ENCODE measurements at regions not wholly inside any gene's neighbourhood (a gene's known extent, or its start where the extent isn't known, plus 50 kb on each side); places are given as distances from the start of the nearest gene placed in this dataset.

GRCh38 chr4:33045334-33045733, 2325.2 kb downstream of the PCDH7 start:
- H3K9me3 ChIP-seq (ENCODE audit: insufficient read depth, low read depth, low read length), result no peaks in the 10 kb centered on the region
- no peaks in the 10 kb centered on the region for H4K20me1 ChIP-seq (ENCODE audit: insufficient read depth, low read length, poor library complexity, severe bottlenecking)
- H3K4me2 ChIP-seq (ENCODE audit: low read depth, low read length, poor library complexity, severe bottlenecking), result no peak overlapping the region
- H3K4me3 ChIP-seq (ENCODE audit: low read length, poor library complexity, severe bottlenecking), result no peak overlapping the region
- H3K4me1 ChIP-seq (ENCODE audit: insufficient read depth, low read length, poor library complexity, severe bottlenecking), result no peaks in the 10 kb centered on the region
- no peaks in the 10 kb centered on the region for H3K27me3 ChIP-seq (ENCODE audit: insufficient read depth, low read length, poor library complexity, severe bottlenecking)
- H3K79me2 ChIP-seq (ENCODE audit: insufficient read depth, low read length), result no peaks in the 10 kb centered on the region
- no peaks in the 10 kb centered on the region for H3K36me3 ChIP-seq (ENCODE audit: insufficient read depth, low read length)
- no peaks in the 10 kb centered on the region for H3F3A ChIP-seq (ENCODE audit: low read depth)
- TF ChIP-seq EZH2phosphoT487 (IDR thresholded peaks at IDR 0.05; ENCODE audit: borderline replicate concordance), result no peak
- TF ChIP-seq CTCF (conservative IDR thresholded peaks at IDR 0.05; ENCODE audit: low read length), result no peak
- H3K9me2 ChIP-seq (replicated peaks; ENCODE audit: low read depth, low read length), result no peaks in the 10 kb centered on the region
- no peak overlapping the region for H2AFZ ChIP-seq (ENCODE audit: low read length)
- no peak overlapping the region for H3K9ac ChIP-seq (ENCODE audit: low read depth, low read length, poor library complexity, severe bottlenecking)

GRCh38 chr4:33052241-33052640, 2332.1 kb downstream of the PCDH7 start:
- no peaks in the 10 kb centered on the region for H3K9me3 ChIP-seq (ENCODE audit: insufficient read depth, low read depth, low read length)
- H3K9me2 ChIP-seq (replicated peaks; ENCODE audit: low read depth, low read length), result no peaks in the 10 kb centered on the region
- H4K20me1 ChIP-seq (ENCODE audit: insufficient read depth, low read length, poor library complexity, severe bottlenecking), result no peaks in the 10 kb centered on the region
- H3K36me3 ChIP-seq (ENCODE audit: insufficient read depth, low read length), result no peaks in the 10 kb centered on the region
- no peak overlapping the region for H3K4me3 ChIP-seq (ENCODE audit: low read length, poor library complexity, severe bottlenecking)
- no peaks in the 10 kb centered on the region for H3F3A ChIP-seq (ENCODE audit: low read depth)
- TF ChIP-seq EZH2phosphoT487 (IDR thresholded peaks at IDR 0.05; ENCODE audit: borderline replicate concordance), result no peak
- TF ChIP-seq CTCF (conservative IDR thresholded peaks at IDR 0.05; ENCODE audit: low read length), result no peak
- H3K9ac ChIP-seq (ENCODE audit: low read depth, low read length, poor library complexity, severe bottlenecking), result no peak overlapping the region
- H3K27me3 ChIP-seq (ENCODE audit: insufficient read depth, low read length, poor library complexity, severe bottlenecking), result no peaks in the 10 kb centered on the region
- no peaks in the 10 kb centered on the region for H3K4me1 ChIP-seq (ENCODE audit: insufficient read depth, low read length, poor library complexity, severe bottlenecking)
- H3K79me2 ChIP-seq (ENCODE audit: insufficient read depth, low read length), result no peaks in the 10 kb centered on the region
- H2AFZ ChIP-seq (ENCODE audit: low read length), result no peak overlapping the region
- no peak overlapping the region for H3K4me2 ChIP-seq (ENCODE audit: low read depth, low read length, poor library complexity, severe bottlenecking)

- H3F3A ChIP-seq (ENCODE audit: low read depth), result no peaks in the 10 kb centered on the region
- no peak overlapping the region for H3K9ac ChIP-seq (ENCODE audit: low read depth, low read length, poor library complexity, severe bottlenecking)
- H3K4me2 ChIP-seq (ENCODE audit: low read depth, low read length, poor library complexity, severe bottlenecking), result no peak overlapping the region
- H3K4me1 ChIP-seq (ENCODE audit: insufficient read depth, low read length, poor library complexity, severe bottlenecking), result no peaks in the 10 kb centered on the region
- no peak overlapping the region for H2AFZ ChIP-seq (ENCODE audit: low read length)
- H3K9me2 ChIP-seq (replicated peaks; ENCODE audit: low read depth, low read length), result no peaks in the 10 kb centered on the region
- TF ChIP-seq CTCF (conservative IDR thresholded peaks at IDR 0.05; ENCODE audit: low read length) (no peak), EZH2phosphoT487 (IDR thresholded peaks at IDR 0.05; ENCODE audit: borderline replicate concordance) (no peak)
- no peaks in the 10 kb centered on the region for H3K9me3 ChIP-seq (ENCODE audit: insufficient read depth, low read depth, low read length)
- H3K36me3 ChIP-seq (ENCODE audit: insufficient read depth, low read length), result no peaks in the 10 kb centered on the region
- no peaks in the 10 kb centered on the region for H3K79me2 ChIP-seq (ENCODE audit: insufficient read depth, low read length)
- H4K20me1 ChIP-seq (ENCODE audit: insufficient read depth, low read length, poor library complexity, severe bottlenecking), result no peaks in the 10 kb centered on the region
- H3K4me3 ChIP-seq (ENCODE audit: low read length, poor library complexity, severe bottlenecking), result no peak overlapping the region
- no peaks in the 10 kb centered on the region for H3K27me3 ChIP-seq (ENCODE audit: insufficient read depth, low read length, poor library complexity, severe bottlenecking)
Observed at GRCh38 chr4:33054161-33054560, 2334.0 kb downstream of the PCDH7 start.

All from Loucy (cell line).